Right lobe of liver (tissue), 4 donors: ENCODE measurements at regions not wholly inside any gene's neighbourhood (a gene's known extent, or its start where the extent isn't known, plus 50 kb on each side); places are given as distances from the start of the nearest gene placed in this dataset.

Source experiments
- POLR2A ChIP-seq: fragments of 450-650 bp; IDR thresholded peaks from one replicate; pipeline ENCODE4 v1.6.1; 2017; ENCODE audit warnings: antibody characterized with exemption, mild to moderate bottlenecking
- TF ChIP-seq, protein P1 (sequence below), 4 donors: fragments of 200-600 bp in 3 of 4; fragments of 450-650 bp in 1 of 4; IDR thresholded peaks; one replicate each; pipeline versions ENCODE4 v1.5.1 to v1.8.0; 2016 to 2022; ENCODE audit warnings: antibody characterized with exemption in 4 of 4, mild to moderate bottlenecking in 2 of 4
- donor health status: DM: no; HTN: no; CAD: no.
- donor health status: DM: no; HTN: no; CAD: no.
- donor health status: DM: no; HTN: yes; CAD: no.

DNA sequence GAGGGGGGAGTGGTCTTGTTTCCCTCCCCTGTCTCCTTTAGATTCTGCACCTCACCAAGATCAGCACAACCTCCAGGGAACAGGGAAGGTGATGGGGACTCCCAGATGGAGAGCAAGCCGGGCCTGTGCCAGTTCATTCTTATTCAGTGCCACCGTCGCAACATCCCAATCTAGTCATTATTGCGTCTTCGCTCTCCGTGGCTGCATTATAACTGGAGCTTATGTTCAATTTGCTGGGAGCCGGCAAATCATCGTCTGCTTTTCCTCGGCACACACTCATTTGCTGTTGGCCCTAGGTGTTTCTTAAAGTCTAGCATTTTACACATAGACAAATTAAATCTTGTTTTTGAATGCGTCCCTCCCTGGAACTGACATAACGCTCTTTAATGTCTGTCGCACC lies 1269.7 kb downstream of the BRD1 start:
- TF ChIP-seq, protein P1, sequence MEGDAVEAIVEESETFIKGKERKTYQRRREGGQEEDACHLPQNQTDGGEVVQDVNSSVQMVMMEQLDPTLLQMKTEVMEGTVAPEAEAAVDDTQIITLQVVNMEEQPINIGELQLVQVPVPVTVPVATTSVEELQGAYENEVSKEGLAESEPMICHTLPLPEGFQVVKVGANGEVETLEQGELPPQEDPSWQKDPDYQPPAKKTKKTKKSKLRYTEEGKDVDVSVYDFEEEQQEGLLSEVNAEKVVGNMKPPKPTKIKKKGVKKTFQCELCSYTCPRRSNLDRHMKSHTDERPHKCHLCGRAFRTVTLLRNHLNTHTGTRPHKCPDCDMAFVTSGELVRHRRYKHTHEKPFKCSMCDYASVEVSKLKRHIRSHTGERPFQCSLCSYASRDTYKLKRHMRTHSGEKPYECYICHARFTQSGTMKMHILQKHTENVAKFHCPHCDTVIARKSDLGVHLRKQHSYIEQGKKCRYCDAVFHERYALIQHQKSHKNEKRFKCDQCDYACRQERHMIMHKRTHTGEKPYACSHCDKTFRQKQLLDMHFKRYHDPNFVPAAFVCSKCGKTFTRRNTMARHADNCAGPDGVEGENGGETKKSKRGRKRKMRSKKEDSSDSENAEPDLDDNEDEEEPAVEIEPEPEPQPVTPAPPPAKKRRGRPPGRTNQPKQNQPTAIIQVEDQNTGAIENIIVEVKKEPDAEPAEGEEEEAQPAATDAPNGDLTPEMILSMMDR (IDR thresholded peaks at IDR 0.05): no peak
- no peak for TF ChIP-seq POLR2A
